ENCODE measurements at regions not wholly inside any gene's neighbourhood (a gene's known extent, or its start where the extent isn't known, plus 50 kb on each side); places are given as distances from the start of the nearest gene placed in this dataset.

GRCh38 chr5:149433524-149434131 lies 54.5 kb upstream of the IL17B start:
- Histone ChIP-seq H3K27ac (ENCODE audit: poor library complexity, severe bottlenecking) (no peak overlapping the region), H3K27me3 (ENCODE audit: insufficient read depth, poor library complexity, severe bottlenecking) (no peaks in the 10 kb centered on the region), H3K9me3 (ENCODE audit: severe bottlenecking) (no peaks in the 10 kb centered on the region), H3K36me3 (ENCODE audit: low read depth) (no peaks in the 10 kb centered on the region), H3K4me1 (ENCODE audit: insufficient read depth, poor library complexity, severe bottlenecking) (peaks cover 3% of the 10 kb centered on the region), H3K4me3 (ENCODE audit: severe bottlenecking) (no peak overlapping the region)
- TF ChIP-seq, protein P1, sequence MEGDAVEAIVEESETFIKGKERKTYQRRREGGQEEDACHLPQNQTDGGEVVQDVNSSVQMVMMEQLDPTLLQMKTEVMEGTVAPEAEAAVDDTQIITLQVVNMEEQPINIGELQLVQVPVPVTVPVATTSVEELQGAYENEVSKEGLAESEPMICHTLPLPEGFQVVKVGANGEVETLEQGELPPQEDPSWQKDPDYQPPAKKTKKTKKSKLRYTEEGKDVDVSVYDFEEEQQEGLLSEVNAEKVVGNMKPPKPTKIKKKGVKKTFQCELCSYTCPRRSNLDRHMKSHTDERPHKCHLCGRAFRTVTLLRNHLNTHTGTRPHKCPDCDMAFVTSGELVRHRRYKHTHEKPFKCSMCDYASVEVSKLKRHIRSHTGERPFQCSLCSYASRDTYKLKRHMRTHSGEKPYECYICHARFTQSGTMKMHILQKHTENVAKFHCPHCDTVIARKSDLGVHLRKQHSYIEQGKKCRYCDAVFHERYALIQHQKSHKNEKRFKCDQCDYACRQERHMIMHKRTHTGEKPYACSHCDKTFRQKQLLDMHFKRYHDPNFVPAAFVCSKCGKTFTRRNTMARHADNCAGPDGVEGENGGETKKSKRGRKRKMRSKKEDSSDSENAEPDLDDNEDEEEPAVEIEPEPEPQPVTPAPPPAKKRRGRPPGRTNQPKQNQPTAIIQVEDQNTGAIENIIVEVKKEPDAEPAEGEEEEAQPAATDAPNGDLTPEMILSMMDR (IDR thresholded peaks at IDR 0.05; ENCODE audit: poor library complexity, severe bottlenecking) = no peak
- ATAC-seq (ENCODE audit: low read depth) (no peak), DNase-seq (ENCODE audit: low spot score) (no peak)

DNA sequence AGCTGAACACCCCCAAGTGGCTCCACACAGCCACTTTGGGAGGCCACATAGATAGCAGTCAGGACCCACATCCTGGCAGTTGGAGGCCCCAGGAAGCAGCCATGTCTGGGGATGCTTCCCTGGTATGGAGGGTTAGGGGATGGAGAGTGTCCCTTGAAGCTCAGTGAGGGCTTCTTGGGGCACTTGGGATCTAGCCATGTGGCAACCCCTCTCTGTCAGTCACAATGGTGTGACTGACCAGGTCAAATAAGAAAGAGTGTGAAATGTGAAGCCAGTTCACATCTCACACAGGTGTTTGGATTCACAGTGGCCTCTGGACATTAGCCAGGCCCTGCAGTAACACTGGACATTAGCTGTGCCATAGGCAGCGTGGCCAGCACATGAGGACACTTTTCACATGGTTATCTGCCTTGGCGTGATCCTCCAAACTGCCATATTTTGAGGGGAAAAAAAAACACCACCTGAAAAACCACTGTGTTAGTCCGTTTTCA lies 53.9 kb upstream of the IL17B start:
- no peak for DNase-seq (ENCODE audit: low spot score)
- Histone ChIP-seq H3K36me3 (ENCODE audit: low read depth) (no peaks in the 10 kb centered on the region), H3K4me3 (ENCODE audit: severe bottlenecking) (no peak overlapping the region), H3K27ac (ENCODE audit: poor library complexity, severe bottlenecking) (no peak overlapping the region), H3K27me3 (ENCODE audit: insufficient read depth, poor library complexity, severe bottlenecking) (no peaks in the 10 kb centered on the region), H3K4me1 (ENCODE audit: insufficient read depth, poor library complexity, severe bottlenecking) (no peaks in the 10 kb centered on the region), H3K9me3 (ENCODE audit: severe bottlenecking) (no peaks in the 10 kb centered on the region)
- no peak for ATAC-seq (ENCODE audit: low read depth)
- TF ChIP-seq, protein P1 (IDR thresholded peaks at IDR 0.05; ENCODE audit: poor library complexity, severe bottlenecking) = no peak

GRCh38 chr5:149432376-149432775 lies 53.3 kb upstream of the IL17B start:
- ATAC-seq (ENCODE audit: low read depth) (no peak), DNase-seq (ENCODE audit: low spot score) (no peak)
- no peaks in the 10 kb centered on the region for H3K4me1 ChIP-seq (ENCODE audit: insufficient read depth, poor library complexity, severe bottlenecking)
- H3K36me3 ChIP-seq (ENCODE audit: low read depth) = no peaks in the 10 kb centered on the region
- no peaks in the 10 kb centered on the region for H3K9me3 ChIP-seq (ENCODE audit: severe bottlenecking)
- TF ChIP-seq, protein P1 (IDR thresholded peaks at IDR 0.05; ENCODE audit: poor library complexity, severe bottlenecking) = no peak
- no peak overlapping the region for H3K27ac ChIP-seq (ENCODE audit: poor library complexity, severe bottlenecking)
- H3K27me3 ChIP-seq (ENCODE audit: insufficient read depth, poor library complexity, severe bottlenecking) = no peaks in the 10 kb centered on the region
- no peak overlapping the region for H3K4me3 ChIP-seq (ENCODE audit: severe bottlenecking)

DNA sequence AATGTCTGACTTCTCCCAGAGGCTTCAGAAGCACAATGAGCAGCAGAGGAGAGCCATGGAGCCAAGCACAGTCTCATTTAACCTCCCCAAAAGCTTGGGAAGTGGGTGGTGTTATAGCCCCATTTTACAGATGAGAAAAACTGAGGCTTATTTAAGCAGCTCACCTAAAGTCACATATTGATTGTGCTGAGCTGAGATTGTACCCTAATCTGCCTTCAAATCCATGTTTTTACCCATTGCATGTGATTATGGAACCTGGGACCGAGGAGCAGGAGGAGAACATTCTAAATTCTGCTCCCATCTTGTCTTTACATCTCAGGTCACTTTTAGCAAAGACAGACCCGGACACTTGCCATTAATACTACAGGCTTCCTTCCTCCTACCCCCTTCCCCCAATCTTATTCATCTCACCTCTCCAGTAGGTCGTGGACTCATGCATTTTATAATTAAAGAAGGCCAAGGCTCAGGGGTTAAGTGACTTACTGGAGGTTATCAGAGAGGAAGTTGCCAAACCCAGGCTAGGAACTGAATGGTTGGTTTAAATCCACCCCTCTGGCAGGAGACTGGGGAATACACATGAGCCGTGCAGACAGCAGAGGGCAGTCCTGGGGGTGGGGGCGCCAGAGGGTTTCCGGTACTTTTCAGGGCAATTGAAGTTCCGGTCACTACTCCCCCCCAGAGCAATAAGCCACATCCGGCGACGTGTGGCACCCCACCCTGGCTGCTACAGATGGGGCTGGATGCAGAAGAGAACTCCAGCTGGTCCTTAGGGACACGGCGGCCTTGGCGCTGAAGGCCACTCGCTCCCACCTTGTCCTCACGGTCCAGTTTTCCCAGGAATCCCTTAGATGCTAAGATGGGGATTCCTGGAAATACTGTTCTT lies 51.0 kb upstream of the IL17B start:
- H3K4me3 ChIP-seq (ENCODE audit: severe bottlenecking) = no peak overlapping the region
- H3K27ac ChIP-seq (ENCODE audit: poor library complexity, severe bottlenecking) = no peak overlapping the region
- ATAC-seq (ENCODE audit: low read depth) = no peak
- TF ChIP-seq, protein P1 (IDR thresholded peaks at IDR 0.05; ENCODE audit: poor library complexity, severe bottlenecking) = no peak
- H3K27me3 ChIP-seq (ENCODE audit: insufficient read depth, poor library complexity, severe bottlenecking) = no peaks in the 10 kb centered on the region
- H3K9me3 ChIP-seq (ENCODE audit: severe bottlenecking) = no peaks in the 10 kb centered on the region
- no peaks in the 10 kb centered on the region for H3K36me3 ChIP-seq (ENCODE audit: low read depth)
- no peak for DNase-seq (ENCODE audit: low spot score)
- H3K4me1 ChIP-seq (ENCODE audit: insufficient read depth, poor library complexity, severe bottlenecking) = no peaks in the 10 kb centered on the region
